ENCODE measurements at regions not wholly inside any gene's neighbourhood (a gene's known extent, or its start where the extent isn't known, plus 50 kb on each side); places are given as distances from the start of the nearest gene placed in this dataset.
"Not testable (repeated sequence)": the region's sequence is repeated elsewhere in the genome, so short reads cannot be mapped to it uniquely, and the experiment has no call there.

GRCh38 chr15:67928666-67929065 lies 88.8 kb upstream of the RNU6-1 start:
- Histone ChIP-seq H3K9ac (ENCODE audit: low read depth, low read length) (no peak overlapping the region), H3K4me1 (ENCODE audit: insufficient read depth, low read length) (peaks cover 4% of the 10 kb centered on the region; the same call in 1 of the 2 replicates), H3K36me3 (ENCODE audit: insufficient read depth, low read length) (no peaks in the 10 kb centered on the region), H3K9me3 (ENCODE audit: control insufficient read depth, insufficient read depth, low read length) (no peaks in the 10 kb centered on the region)

DNA sequence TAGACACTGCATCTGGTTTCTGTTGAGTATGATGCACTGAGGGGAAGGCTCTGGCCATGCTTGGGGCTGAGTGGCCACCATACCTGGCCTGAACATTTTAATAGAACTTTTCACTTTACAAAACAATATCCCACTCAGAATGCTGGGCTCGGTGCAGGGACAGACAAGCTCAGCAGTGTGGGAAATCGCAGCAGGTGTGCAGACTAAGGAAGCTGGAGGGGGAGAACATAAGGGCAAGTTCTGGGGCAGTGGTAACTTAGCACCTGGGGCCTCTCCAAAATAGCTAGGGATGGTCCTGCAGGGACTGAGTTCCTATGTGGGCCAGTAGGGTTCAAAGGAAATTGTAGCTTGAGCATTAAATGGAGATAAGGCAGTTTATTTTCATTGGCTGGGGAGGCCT lies 90.9 kb upstream of the RNU6-1 start:
- no peak overlapping the region for H3K9ac ChIP-seq (ENCODE audit: low read depth, low read length)
- no peaks in the 10 kb centered on the region for H3K9me3 ChIP-seq (ENCODE audit: control insufficient read depth, insufficient read depth, low read length)
- no peaks in the 10 kb centered on the region for H3K36me3 ChIP-seq (ENCODE audit: insufficient read depth, low read length)
- H3K4me1 ChIP-seq (ENCODE audit: insufficient read depth, low read length): peaks cover 4% of the 10 kb centered on the region; the same call in 1 of the 2 replicates

DNA sequence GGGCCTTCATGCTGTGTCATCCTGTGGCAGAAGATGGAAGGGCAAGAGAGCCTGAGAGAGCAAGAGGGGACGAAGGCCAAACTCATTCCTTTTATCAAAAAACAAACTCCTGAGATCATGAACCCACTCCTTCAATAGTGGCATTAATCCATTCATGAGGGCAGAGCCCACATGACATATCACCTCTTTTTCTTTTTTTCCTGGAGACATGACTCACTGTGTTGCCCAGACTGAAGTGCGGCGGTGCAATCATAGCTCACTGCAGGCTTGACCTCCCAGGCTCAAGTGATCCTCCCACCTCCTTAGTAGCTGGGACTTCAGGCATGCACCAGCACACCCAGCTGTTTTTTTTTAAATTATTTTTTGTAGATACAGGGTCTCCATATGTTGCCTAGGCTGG lies 92.0 kb upstream of the RNU6-1 start:
- H3K9me3 ChIP-seq (ENCODE audit: control insufficient read depth, insufficient read depth, low read length): no peaks in the 10 kb centered on the region
- H3K4me1 ChIP-seq (ENCODE audit: insufficient read depth, low read length): peaks cover 4% of the 10 kb centered on the region; the same call in 1 of the 2 replicates
- H3K9ac ChIP-seq (ENCODE audit: low read depth, low read length): no peak overlapping the region
- no peaks in the 10 kb centered on the region for H3K36me3 ChIP-seq (ENCODE audit: insufficient read depth, low read length)

GRCh38 chr15:67934126-67934525 lies 94.3 kb upstream of the RNU6-1 start:
- not testable (repeated sequence) for H3K9me3 ChIP-seq (ENCODE audit: control insufficient read depth, insufficient read depth, low read length); H3K36me3 ChIP-seq (ENCODE audit: insufficient read depth, low read length); H3K9ac ChIP-seq (ENCODE audit: low read depth, low read length); H3K4me1 ChIP-seq (ENCODE audit: insufficient read depth, low read length)

- H3K4me1 ChIP-seq (ENCODE audit: insufficient read depth, low read length): no peaks in the 10 kb centered on the region
- no peak overlapping the region for H3K9ac ChIP-seq (ENCODE audit: low read depth, low read length)
- no peaks in the 10 kb centered on the region for H3K9me3 ChIP-seq (ENCODE audit: control insufficient read depth, insufficient read depth, low read length)
- no peaks in the 10 kb centered on the region for H3K36me3 ChIP-seq (ENCODE audit: insufficient read depth, low read length)
These were observed 95.4 kb upstream of the RNU6-1 start for GRCh38 chr15:67935244-67935643.

GRCh38 chr15:67936258-67936657 lies 96.4 kb upstream of the RNU6-1 start:
- no peak overlapping the region for H3K9ac ChIP-seq (ENCODE audit: low read depth, low read length)
- no peaks in the 10 kb centered on the region for H3K36me3 ChIP-seq (ENCODE audit: insufficient read depth, low read length)
- no peaks in the 10 kb centered on the region for H3K4me1 ChIP-seq (ENCODE audit: insufficient read depth, low read length)
- H3K9me3 ChIP-seq (ENCODE audit: control insufficient read depth, insufficient read depth, low read length): no peaks in the 10 kb centered on the region

DNA sequence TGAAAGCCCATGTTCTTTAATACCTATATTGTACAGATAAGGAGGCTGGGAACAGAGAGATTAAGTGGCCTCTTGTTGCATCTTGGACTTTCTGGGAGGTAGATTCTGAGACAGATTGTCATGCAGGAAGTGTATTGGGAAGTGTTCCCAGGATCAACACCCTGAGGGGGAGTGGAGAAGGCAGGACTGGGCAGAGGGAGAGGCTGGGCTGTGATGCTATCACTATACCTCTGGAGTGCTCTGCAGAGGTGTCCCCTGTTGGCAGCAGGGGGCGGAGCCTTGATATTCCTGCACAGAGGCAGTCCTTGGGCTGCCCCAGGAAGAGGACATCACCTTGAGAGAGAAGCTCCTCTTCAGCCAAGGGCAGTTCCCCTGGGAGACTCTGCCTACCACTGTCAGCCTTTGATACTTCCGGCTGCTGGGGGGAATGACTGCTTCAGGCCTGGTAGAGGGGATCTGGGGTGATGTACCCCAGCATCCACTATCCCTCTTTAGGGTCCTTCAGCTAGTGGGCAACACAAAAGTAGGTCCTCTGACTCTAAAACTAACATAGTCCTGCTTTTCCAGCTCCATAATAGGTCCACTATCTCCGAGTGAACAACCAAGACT lies 97.4 kb upstream of the RNU6-1 start:
- Histone ChIP-seq H3K9me3 (ENCODE audit: control insufficient read depth, insufficient read depth, low read length) (no peaks in the 10 kb centered on the region), H3K36me3 (ENCODE audit: insufficient read depth, low read length) (no peaks in the 10 kb centered on the region), H3K4me1 (ENCODE audit: insufficient read depth, low read length) (no peaks in the 10 kb centered on the region), H3K9ac (ENCODE audit: low read depth, low read length) (no peak overlapping the region)

- H3K9me3 ChIP-seq (ENCODE audit: control insufficient read depth, insufficient read depth, low read length); H3K36me3 ChIP-seq (ENCODE audit: insufficient read depth, low read length); H3K9ac ChIP-seq (ENCODE audit: low read depth, low read length); H3K4me1 ChIP-seq (ENCODE audit: insufficient read depth, low read length): not testable (repeated sequence)
These were observed 99.3 kb upstream of the RNU6-1 start for GRCh38 chr15:67939179-67939578.

- not testable (repeated sequence) for H3K9ac ChIP-seq (ENCODE audit: low read depth, low read length); H3K36me3 ChIP-seq (ENCODE audit: insufficient read depth, low read length); H3K4me1 ChIP-seq (ENCODE audit: insufficient read depth, low read length); H3K9me3 ChIP-seq (ENCODE audit: control insufficient read depth, insufficient read depth, low read length)
These were observed 99.9 kb upstream of the RNU6-1 start for GRCh38 chr15:67939588-67940323.

GRCh38 chr15:67940324-67940719 lies 100.5 kb upstream of the RNU6-1 start:
- no peaks in the 10 kb centered on the region for H3K36me3 ChIP-seq (ENCODE audit: insufficient read depth, low read length)
- H3K4me1 ChIP-seq (ENCODE audit: insufficient read depth, low read length): peaks cover 1% of the 10 kb centered on the region; the same call in 1 of the 2 replicates
- no peak overlapping the region for H3K9ac ChIP-seq (ENCODE audit: low read depth, low read length)
- H3K9me3 ChIP-seq (ENCODE audit: control insufficient read depth, insufficient read depth, low read length): no peaks in the 10 kb centered on the region

DNA sequence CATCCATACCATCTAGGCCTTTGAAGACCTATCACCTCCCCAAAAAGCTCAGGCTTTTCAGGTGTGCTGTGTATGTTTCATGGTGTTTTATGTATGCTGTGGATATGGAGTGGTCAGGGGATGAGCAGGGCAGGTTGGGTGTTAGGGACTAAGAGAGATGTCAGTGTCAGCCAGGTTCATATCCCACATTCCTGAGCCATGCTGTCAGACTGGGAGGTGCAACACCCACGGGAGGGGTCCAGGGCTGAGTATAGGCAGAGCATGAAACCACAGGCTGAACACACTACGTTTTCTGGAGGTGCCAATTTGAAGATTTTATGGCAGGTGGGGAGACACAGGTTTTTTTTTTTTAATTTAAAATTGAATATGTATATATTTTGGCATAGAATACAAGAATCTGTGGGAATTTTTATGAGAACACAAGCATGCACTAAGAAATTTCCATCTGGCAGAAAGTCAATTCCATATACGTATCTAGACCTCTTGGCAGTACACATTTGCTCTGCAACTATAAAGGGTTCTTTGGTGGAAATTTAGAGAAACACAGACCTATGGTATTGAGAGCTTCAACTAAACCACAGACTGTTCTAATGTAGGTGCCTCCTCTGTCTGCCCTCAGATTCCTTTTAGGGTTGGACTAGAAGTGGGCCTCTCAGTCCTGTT lies 101.9 kb upstream of the RNU6-1 start:
- H3K4me1 ChIP-seq (ENCODE audit: insufficient read depth, low read length): peaks cover 13% of the 10 kb centered on the region
- no peak overlapping the region for H3K9ac ChIP-seq (ENCODE audit: low read depth, low read length)
- H3K9me3 ChIP-seq (ENCODE audit: control insufficient read depth, insufficient read depth, low read length): no peaks in the 10 kb centered on the region
- no peaks in the 10 kb centered on the region for H3K36me3 ChIP-seq (ENCODE audit: insufficient read depth, low read length)

DNA sequence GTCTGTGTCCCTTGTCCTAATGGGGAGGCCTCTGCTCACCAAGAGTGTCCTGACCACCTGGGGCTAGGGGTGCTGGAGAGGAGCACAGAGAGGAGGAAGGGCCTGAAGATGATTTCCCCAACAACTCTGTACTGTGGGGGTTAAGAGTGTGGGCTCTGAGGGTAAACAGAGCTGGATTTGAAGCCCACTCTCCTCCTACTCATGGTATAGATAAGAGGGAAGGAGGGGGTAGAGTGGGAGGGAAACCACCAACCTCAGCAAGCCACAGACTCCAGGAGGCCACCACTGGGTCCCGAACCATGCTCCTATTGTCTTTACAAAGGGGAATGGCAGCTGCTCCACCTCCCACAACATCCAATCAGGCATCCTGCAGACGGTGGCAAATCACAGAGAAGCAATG lies 103.6 kb upstream of the RNU6-1 start:
- peaks cover 22% of the 10 kb centered on the region for H3K4me1 ChIP-seq (ENCODE audit: insufficient read depth, low read length)
- no peaks in the 10 kb centered on the region for H3K36me3 ChIP-seq (ENCODE audit: insufficient read depth, low read length)
- H3K9ac ChIP-seq (ENCODE audit: low read depth, low read length): no peak overlapping the region
- no peaks in the 10 kb centered on the region for H3K9me3 ChIP-seq (ENCODE audit: control insufficient read depth, insufficient read depth, low read length)

DNA sequence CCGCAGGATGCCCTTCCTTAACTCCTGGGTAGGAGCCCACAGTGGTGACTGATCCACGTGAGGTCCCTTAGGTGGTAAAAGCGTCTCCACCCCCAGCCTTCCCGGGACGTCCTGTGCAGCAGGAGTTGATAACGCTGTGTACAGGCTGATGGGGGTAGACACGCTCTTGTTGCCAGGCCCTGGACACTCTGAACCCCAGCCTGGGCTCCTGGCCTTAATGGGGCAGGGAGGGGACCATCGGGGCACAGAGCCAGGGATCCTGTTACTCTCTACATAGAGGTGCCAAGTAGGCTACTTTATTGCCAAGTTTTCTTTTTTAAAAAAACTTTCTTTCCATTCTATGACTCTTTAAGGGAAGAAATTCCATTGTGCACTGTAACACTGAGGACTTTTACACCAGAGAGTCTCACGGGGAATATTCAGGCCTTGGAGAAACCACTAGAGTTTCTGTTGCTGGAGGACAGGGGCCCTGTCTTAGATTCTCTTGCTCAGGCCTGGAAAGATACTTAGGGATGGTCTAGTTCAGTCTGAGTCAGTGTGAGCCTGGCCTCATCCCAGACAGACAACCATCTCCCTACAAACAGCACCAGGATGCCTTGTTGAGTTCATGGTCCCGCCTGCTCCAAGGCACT lies 104.3 kb upstream of the RNU6-1 start:
- H3K9me3 ChIP-seq (ENCODE audit: control insufficient read depth, insufficient read depth, low read length): no peaks in the 10 kb centered on the region
- no peak overlapping the region for H3K9ac ChIP-seq (ENCODE audit: low read depth, low read length)
- H3K36me3 ChIP-seq (ENCODE audit: insufficient read depth, low read length): no peaks in the 10 kb centered on the region
- H3K4me1 ChIP-seq (ENCODE audit: insufficient read depth, low read length): peaks cover 22% of the 10 kb centered on the region

- peaks cover 22% of the 10 kb centered on the region for H3K4me1 ChIP-seq (ENCODE audit: insufficient read depth, low read length)
- no peaks in the 10 kb centered on the region for H3K36me3 ChIP-seq (ENCODE audit: insufficient read depth, low read length)
- H3K9ac ChIP-seq (ENCODE audit: low read depth, low read length): no peak overlapping the region
- no peaks in the 10 kb centered on the region for H3K9me3 ChIP-seq (ENCODE audit: control insufficient read depth, insufficient read depth, low read length)
These were observed 105.3 kb upstream of the RNU6-1 start for GRCh38 chr15:67945131-67945530.
